Neuronal stem cell (in vitro differentiated cells): ENCODE measurements at regions not wholly inside any gene's neighbourhood (a gene's known extent, or its start where the extent isn't known, plus 50 kb on each side); places are given as distances from the start of the nearest gene placed in this dataset.

Experiments
- DNase-seq: peaks from one replicate; pipeline ENCODE4 v3.0.0-alpha.2; 2013; ENCODE audit warnings: low spot score
- H2AFZ ChIP-seq: one replicate; pipeline ENCODE4 v1.6.1; 2013; ENCODE audit warnings: mild to moderate bottlenecking, low read length, inconsistent platforms
- H2AK5ac ChIP-seq: 2 replicates; pipeline ENCODE4 v1.6.1; 2013; ENCODE audit warnings: low read depth, mild to moderate bottlenecking, inconsistent platforms, low read length, moderate library complexity, mixed read lengths
- H2BK120ac ChIP-seq: 2 replicates; pipeline ENCODE4 v1.6.1; 2013; ENCODE audit warnings: low read depth, mild to moderate bottlenecking, inconsistent platforms, low read length, moderate library complexity, mixed read lengths
- H2BK12ac ChIP-seq: one replicate; pipeline ENCODE4 v1.6.1; 2013; ENCODE audit warnings: low read length, inconsistent platforms
- H2BK15ac ChIP-seq: 2 replicates; pipeline ENCODE4 v1.6.1; 2013; ENCODE audit warnings: mild to moderate bottlenecking, low read length, inconsistent platforms, mixed read lengths
- H2BK5ac ChIP-seq: one replicate; pipeline ENCODE4 v1.6.1; 2013; ENCODE audit warnings: inconsistent platforms, mild to moderate bottlenecking, low read length, moderate library complexity
- H3K14ac ChIP-seq: one replicate; pipeline ENCODE4 v1.6.1; 2013; ENCODE audit warnings: low read length, inconsistent platforms
- H3K18ac ChIP-seq: 2 replicates; pipeline ENCODE4 v1.6.1; 2013; ENCODE audit warnings: low read length, inconsistent platforms
- H3K23ac ChIP-seq: 2 replicates; pipeline ENCODE4 v1.6.1; 2013; ENCODE audit warnings: low read depth, mild to moderate bottlenecking, mixed read lengths, low read length, inconsistent platforms; ENCODE audit not compliant: poor library complexity
- H3K27ac ChIP-seq: replicated peaks from 3 replicates; pipeline ENCODE4 v1.5.1; 2013; ENCODE audit warnings: low read length, inconsistent platforms
- H3K27me3 ChIP-seq, 3 experiments: 2 replicates each; pipeline ENCODE4 v1.6.1; 2013; ENCODE audit warnings: low read length in 3 of 3, mild to moderate bottlenecking in 2 of 3, inconsistent platforms in 1 of 3, low read depth in 1 of 3, mixed read lengths in 1 of 3, moderate library complexity in 1 of 3; ENCODE audit not compliant: control insufficient read depth in 3 of 3, insufficient read depth in 3 of 3
- H3K36me3 ChIP-seq, 2 donors: replicated peaks in 1 of 2; 2 replicates each; pipeline ENCODE4 v1.6.1; 2013; ENCODE audit warnings: low read length in 2 of 2; ENCODE audit not compliant: control insufficient read depth in 2 of 2, insufficient read depth in 2 of 2
- H3K4ac ChIP-seq: 2 replicates; pipeline ENCODE4 v1.6.1; 2013; ENCODE audit warnings: inconsistent platforms, mild to moderate bottlenecking, low read length, moderate library complexity
- H3K4me1 ChIP-seq, 2 donors: 1 replicate in 1 of 2; 2 replicates in 1 of 2; pipeline ENCODE4 v1.6.1; 2013; ENCODE audit warnings: low read length in 2 of 2, low read depth in 1 of 2; ENCODE audit not compliant: control insufficient read depth in 2 of 2, insufficient read depth in 1 of 2
- H3K4me2 ChIP-seq: one replicate; pipeline ENCODE4 v1.6.1; 2013; ENCODE audit warnings: mild to moderate bottlenecking, low read length, inconsistent platforms; ENCODE audit not compliant: insufficient read depth, poor library complexity, severe bottlenecking
- H3K4me3 ChIP-seq, 2 donors: 2 replicates each; pipeline ENCODE4 v1.5.1; 2013; ENCODE audit warnings: low read length in 2 of 2, mild to moderate bottlenecking in 2 of 2, inconsistent platforms in 1 of 2, moderate library complexity in 1 of 2
- H3K79me1 ChIP-seq: one replicate; pipeline ENCODE4 v1.6.1; 2013; ENCODE audit warnings: low read depth, mild to moderate bottlenecking, inconsistent platforms, low read length, moderate library complexity
- H3K9ac ChIP-seq: one replicate; pipeline ENCODE4 v1.6.1; 2013; ENCODE audit warnings: mild to moderate bottlenecking, low read depth, low read length, inconsistent platforms; ENCODE audit not compliant: poor library complexity
- H3K9me3 ChIP-seq, 2 donors: replicated peaks in 1 of 2; 2 replicates each; pipeline versions ENCODE3 to v1.6.1; 2013; ENCODE audit warnings: low read length in 2 of 2, mild to moderate bottlenecking in 2 of 2, inconsistent platforms in 1 of 2, low read depth in 1 of 2, mixed read lengths in 1 of 2, moderate library complexity in 1 of 2; ENCODE audit not compliant: control insufficient read depth in 2 of 2, insufficient read depth in 1 of 2
- H4K8ac ChIP-seq: one replicate; pipeline ENCODE4 v1.6.1; 2013; ENCODE audit warnings: low read depth, mild to moderate bottlenecking, inconsistent platforms, low read length, moderate library complexity
- H4K91ac ChIP-seq: one replicate; pipeline ENCODE4 v1.6.1; 2013; ENCODE audit warnings: low read length, low read depth, mild to moderate bottlenecking, inconsistent platforms; ENCODE audit not compliant: poor library complexity
- WGBS, 2 donors: extraction: QIAGEN DNeasy Blood & Tissue Kit; methylation state at CpG; one replicate each; pipeline ENCODE4 v1.1.7; 2013; ENCODE audit warnings: missing lambda C conversion rate in 2 of 2, mixed read lengths in 1 of 2; ENCODE audit not compliant: insufficient read length in 2 of 2, insufficient replicate concordance in 1 of 2; ENCODE audit errors: extremely low coverage in 2 of 2; 5-methylcytosine and 5-hydroxymethylcytosine counted together

- H3K27me3 ChIP-seq = no peaks in the 10 kb centered on the region
Observed at GRCh38 chr18:71986351-71987050, 557.6 kb downstream of the CBLN2 start.

GRCh38 chr18:71976744-71977143, 567.4 kb downstream of the CBLN2 start:
- Histone ChIP-seq H2AFZ (no peak overlapping the region), H3K4ac (no peak overlapping the region), H3K36me3 (no peaks in the 10 kb centered on the region), H3K4me3 (no peak overlapping the region), H3K9me3 (no peaks in the 10 kb centered on the region), H2BK12ac (no peak overlapping the region), H3K4me1 (no peaks in the 10 kb centered on the region), H4K8ac (no peak overlapping the region), H3K4me2 (no peak overlapping the region), H2BK15ac (no peak overlapping the region), H3K27me3 (no peaks in the 10 kb centered on the region), H2BK5ac (no peak overlapping the region), H4K91ac (no peak overlapping the region), H2AK5ac (no peak overlapping the region), H2BK120ac (no peak overlapping the region), H3K79me1 (no peaks in the 10 kb centered on the region), H3K23ac (no peak overlapping the region), H3K9ac (no peak overlapping the region), H3K27ac (no peak overlapping the region), H3K18ac (no peak overlapping the region), H3K14ac (no peak overlapping the region)
- WGBS, 2 donors = no CpG with 5 or more reads among the region's 2 CpGs
- DNase-seq = no peak

More at GRCh38 chr18:71986351-71987050, 557.6 kb downstream of the CBLN2 start:
- H3K79me1 ChIP-seq = no peaks in the 10 kb centered on the region
- H3K27ac ChIP-seq = no peak overlapping the region
- no peak overlapping the region for H3K14ac ChIP-seq
- H2BK12ac ChIP-seq = no peak overlapping the region
- WGBS, 2 donors = no CpG with 5 or more reads among the region's 2 CpGs
- DNase-seq = no peak
- H2BK5ac ChIP-seq = no peak overlapping the region
- H3K4me3 ChIP-seq = no peak overlapping the region
- no peak overlapping the region for H4K91ac ChIP-seq
- no peaks in the 10 kb centered on the region for H3K9me3 ChIP-seq
- no peak overlapping the region for H3K9ac ChIP-seq
- H4K8ac ChIP-seq = no peak overlapping the region
- H3K4me1 ChIP-seq = no peaks in the 10 kb centered on the region
- H2BK120ac ChIP-seq = no peak overlapping the region
- H3K18ac ChIP-seq = no peak overlapping the region
- no peak overlapping the region for H3K23ac ChIP-seq
- no peak overlapping the region for H2AFZ ChIP-seq
- no peak overlapping the region for H3K4ac ChIP-seq
- no peak overlapping the region for H2BK15ac ChIP-seq
- H3K4me2 ChIP-seq = no peak overlapping the region
- H3K36me3 ChIP-seq = no peaks in the 10 kb centered on the region
- no peak overlapping the region for H2AK5ac ChIP-seq

DNA sequence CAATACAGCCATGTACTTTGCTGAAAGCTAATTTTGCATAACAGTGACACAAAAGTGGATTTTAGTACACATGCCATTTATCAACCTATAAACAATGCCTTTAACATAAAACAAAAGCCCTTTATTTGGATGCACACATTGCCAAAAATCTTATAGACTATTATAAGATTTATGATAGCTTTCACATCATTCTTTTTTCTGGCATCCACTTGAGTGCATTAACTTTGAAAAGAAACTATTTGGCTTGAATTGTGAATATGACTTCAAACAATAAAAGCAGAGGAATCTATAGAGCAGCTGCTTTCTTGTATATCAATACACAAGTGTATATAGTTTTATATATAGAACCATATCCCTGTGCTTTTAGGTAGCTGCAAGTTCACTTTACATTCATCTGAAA, 577.4 kb downstream of the CBLN2 start:
- Histone ChIP-seq H2BK120ac (no peak overlapping the region), H3K4ac (no peak overlapping the region), H3K27ac (no peak overlapping the region), H4K91ac (no peak overlapping the region), H3K4me1 (no peaks in the 10 kb centered on the region), H3K4me2 (no peak overlapping the region), H2AFZ (no peak overlapping the region), H2AK5ac (no peak overlapping the region), H3K9me3 (peaks cover 0 to 2% of the 10 kb centered on the region in 2 donors), H3K27me3 (no peaks in the 10 kb centered on the region), H2BK5ac (no peak overlapping the region), H3K36me3 (no peaks in the 10 kb centered on the region), H3K9ac (no peak overlapping the region), H3K4me3 (no peak overlapping the region), H3K79me1 (no peaks in the 10 kb centered on the region), H2BK12ac (no peak overlapping the region), H2BK15ac (no peak overlapping the region), H3K18ac (no peak overlapping the region), H3K14ac (no peak overlapping the region), H3K23ac (no peak overlapping the region), H4K8ac (no peak overlapping the region)
- no peak for DNase-seq

GRCh38 chr18:71958605-71959004, 585.5 kb downstream of the CBLN2 start:
- DNase-seq = no peak
- no peak overlapping the region for H4K8ac ChIP-seq
- no peak overlapping the region for H3K18ac ChIP-seq
- no peak overlapping the region for H2BK12ac ChIP-seq
- no CpG with 5 or more reads among the region's 2 CpGs for WGBS, 2 donors
- no peak overlapping the region for H3K14ac ChIP-seq
- H3K79me1 ChIP-seq = no peaks in the 10 kb centered on the region
- H2BK5ac ChIP-seq = no peak overlapping the region
- H3K9ac ChIP-seq = no peak overlapping the region
- no peak overlapping the region for H2AK5ac ChIP-seq
- H2BK15ac ChIP-seq = no peak overlapping the region
- no peaks in the 10 kb centered on the region for H3K9me3 ChIP-seq
- H3K4me1 ChIP-seq = no peaks in the 10 kb centered on the region
- no peak overlapping the region for H2BK120ac ChIP-seq
- no peaks in the 10 kb centered on the region for H3K27me3 ChIP-seq
- H3K4me3 ChIP-seq = no peak overlapping the region
- no peak overlapping the region for H3K4ac ChIP-seq
- no peaks in the 10 kb centered on the region for H3K36me3 ChIP-seq
- H3K23ac ChIP-seq = no peak overlapping the region
- H2AFZ ChIP-seq = no peak overlapping the region
- H3K27ac ChIP-seq = no peak overlapping the region
- H3K4me2 ChIP-seq = no peak overlapping the region
- no peak overlapping the region for H4K91ac ChIP-seq
